Activated T-cell treated with anti-CD3 and anti-CD28 coated beads, Interleukin-2, amount 50 U/mL, for 4 hours (primary cell): ENCODE measurements at regions not wholly inside any gene's neighbourhood (a gene's known extent, or its start where the extent isn't known, plus 50 kb on each side); places are given as distances from the start of the nearest gene placed in this dataset.
"Not testable (repeated sequence)": the region's sequence is repeated elsewhere in the genome, so short reads cannot be mapped to it uniquely, and the experiment has no call there.

Experiments
- ATAC-seq, 2 donors: fragments of 200-7000 bp; cut with Tn5 transposase; one replicate each; pipeline ENCODE4 v1.10.0; 2021
- DNase-seq: peaks from one replicate; pipeline ENCODE4 v3.0.0-alpha.2; 2020
- H3K27me3 Mint-ChIP-seq: one replicate; pipeline ENCODE4 v1.8.0; 2021; ENCODE audit warnings: low read depth, mixed read lengths
- H3K36me3 Mint-ChIP-seq: one replicate; pipeline ENCODE4 v1.8.0; 2022; ENCODE audit warnings: mixed read lengths; ENCODE audit not compliant: insufficient read depth
- H3K4me1 Mint-ChIP-seq: one replicate; pipeline ENCODE4 v1.8.0; 2021; ENCODE audit warnings: low read depth, mixed read lengths
- H3K4me3 Mint-ChIP-seq: one replicate; pipeline ENCODE4 v1.8.0; 2021; ENCODE audit warnings: mild to moderate bottlenecking, moderate library complexity, mixed read lengths
- H3K9me3 Mint-ChIP-seq: one replicate; pipeline ENCODE4 v1.8.0; 2021; ENCODE audit warnings: mixed read lengths

DNA sequence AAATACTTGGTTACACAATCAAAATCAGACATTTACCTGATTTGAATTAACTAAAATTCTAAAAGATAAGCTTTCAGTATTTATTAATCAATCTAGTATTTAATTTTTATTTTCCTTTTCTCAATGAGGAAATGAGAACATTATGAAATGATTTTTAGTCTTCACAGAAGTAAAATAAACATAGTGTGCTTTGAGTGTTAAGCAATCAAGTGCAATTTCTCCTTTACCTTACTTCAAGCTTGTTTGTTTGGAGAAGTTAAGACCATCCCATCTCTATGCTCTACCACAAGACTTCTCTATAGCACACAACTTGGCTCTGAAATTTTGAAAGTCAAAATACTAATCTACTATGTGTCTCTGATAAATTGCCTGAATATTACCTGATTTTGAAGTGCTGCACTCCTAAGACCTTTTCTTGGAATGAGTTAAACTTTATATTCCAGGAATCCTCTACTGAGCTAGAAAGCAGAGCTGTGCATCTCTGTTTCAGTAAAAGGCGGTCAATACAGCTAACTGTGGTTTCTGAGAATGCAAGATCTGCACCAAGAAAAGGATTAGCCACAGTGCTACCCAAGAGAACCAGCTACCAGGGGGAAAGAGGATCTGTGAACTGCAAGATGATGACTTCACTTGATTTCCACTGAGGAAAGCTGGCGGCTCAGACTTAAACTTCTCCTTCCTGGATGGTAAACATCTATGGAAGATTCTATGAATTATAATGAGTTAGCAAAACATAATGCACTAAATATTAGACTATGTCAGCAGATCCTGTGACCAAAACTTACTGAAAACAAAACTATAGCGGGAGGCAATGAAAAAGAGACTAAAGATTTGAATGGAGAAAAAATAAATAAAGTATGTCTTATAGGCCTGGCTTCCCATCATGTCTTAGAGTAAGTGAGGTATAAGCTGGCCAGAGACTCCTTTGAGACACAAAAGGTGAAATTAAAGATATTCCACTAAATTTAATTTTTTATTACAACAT is 358.7 kb downstream of the TUBA3C start:
- H3K9me3 Mint-ChIP-seq, H3K27me3 Mint-ChIP-seq, H3K4me3 Mint-ChIP-seq, H3K36me3 Mint-ChIP-seq, ATAC-seq, DNase-seq, H3K4me1 Mint-ChIP-seq: not testable (repeated sequence)

DNA sequence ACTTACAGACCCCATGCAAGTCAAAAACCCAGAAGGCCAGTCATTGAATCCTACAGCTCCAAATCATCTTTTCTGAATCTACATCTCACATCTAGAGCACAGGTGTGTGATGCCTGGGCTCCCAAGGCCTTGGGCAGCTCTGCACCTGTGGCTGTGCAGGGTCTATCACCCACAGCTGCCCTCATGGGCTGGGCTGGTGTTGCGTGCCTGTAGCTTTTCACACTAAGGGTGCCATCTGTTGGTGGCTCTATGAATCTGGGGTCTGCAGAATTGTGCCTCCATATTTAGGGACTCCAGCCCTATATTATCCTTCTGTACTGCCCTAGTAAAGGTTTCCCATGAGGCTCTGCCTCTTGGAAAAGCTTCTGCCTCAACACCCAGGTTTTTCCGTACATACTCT is 407.6 kb downstream of the TUBA3C start:
- H3K36me3 Mint-ChIP-seq, H3K4me1 Mint-ChIP-seq: not testable (repeated sequence)

GRCh38 chr13:18741696-18742095 is 439.9 kb downstream of the TUBA3C start:
- not testable (repeated sequence) for DNase-seq, H3K27me3 Mint-ChIP-seq, ATAC-seq, H3K36me3 Mint-ChIP-seq, H3K9me3 Mint-ChIP-seq, H3K4me1 Mint-ChIP-seq, H3K4me3 Mint-ChIP-seq

More for the DNA sequence above, 407.6 kb downstream of the TUBA3C start:
- H3K9me3 Mint-ChIP-seq, H3K4me3 Mint-ChIP-seq, H3K27me3 Mint-ChIP-seq, ATAC-seq, DNase-seq: not testable (repeated sequence)

GRCh38 chr13:18739310-18739709 is 442.3 kb downstream of the TUBA3C start:
- H3K9me3 Mint-ChIP-seq, result peaks cover 3% of the 10 kb centered on the region

GRCh38 chr13:18738086-18738485 is 443.5 kb downstream of the TUBA3C start:
- ATAC-seq, H3K4me1 Mint-ChIP-seq, DNase-seq, H3K36me3 Mint-ChIP-seq, H3K4me3 Mint-ChIP-seq, H3K9me3 Mint-ChIP-seq, H3K27me3 Mint-ChIP-seq: not testable (repeated sequence)

More at GRCh38 chr13:18739310-18739709, 442.3 kb downstream of the TUBA3C start:
- Mint-ChIP-seq H3K4me1 (no peaks in the 10 kb centered on the region), H3K4me3 (no peak overlapping the region), H3K36me3 (no peaks in the 10 kb centered on the region), H3K27me3 (no peaks in the 10 kb centered on the region)
- DNase-seq (no peak), ATAC-seq (no peak)

DNA sequence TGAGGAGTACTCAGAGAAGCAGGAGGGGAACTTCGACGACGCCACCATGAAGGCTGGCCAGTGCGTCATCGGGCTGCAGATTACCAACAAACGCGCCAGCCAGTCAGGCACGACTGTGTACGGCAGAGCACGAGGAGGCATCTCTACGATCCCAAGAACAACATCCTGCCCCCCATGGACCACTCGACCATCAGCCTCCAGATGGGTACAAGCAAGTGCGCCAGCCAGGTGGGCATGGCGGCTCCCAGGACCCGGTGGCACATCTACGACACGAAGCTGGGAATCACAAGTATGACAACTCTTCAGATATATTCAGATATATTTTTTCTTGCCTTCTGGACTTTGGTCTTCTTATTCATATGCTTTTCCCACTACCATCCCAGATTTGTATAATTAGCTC is 454.5 kb downstream of the TUBA3C start:
- not testable (repeated sequence) for H3K27me3 Mint-ChIP-seq, H3K4me3 Mint-ChIP-seq, H3K36me3 Mint-ChIP-seq, H3K4me1 Mint-ChIP-seq, DNase-seq, H3K9me3 Mint-ChIP-seq, ATAC-seq

DNA sequence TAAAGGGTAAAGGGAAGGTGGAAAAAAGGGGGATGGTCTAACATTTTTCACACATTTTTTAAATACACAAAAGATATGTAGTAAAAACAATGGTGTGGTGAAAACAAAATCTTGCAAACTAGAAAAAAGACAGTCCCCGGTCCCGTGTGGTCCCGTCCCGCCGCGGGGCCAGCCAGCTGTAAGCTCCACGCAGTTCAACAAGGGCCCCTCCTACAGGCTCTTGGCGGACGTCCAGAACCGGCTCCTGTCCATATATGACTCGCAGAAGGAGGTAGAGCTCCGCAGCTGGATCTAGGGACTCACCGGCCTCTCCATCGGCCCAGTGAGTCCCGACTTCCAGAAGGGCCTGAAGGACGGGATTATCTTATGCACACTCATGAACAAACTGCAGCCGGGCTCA is 455.1 kb downstream of the TUBA3C start:
- not testable (repeated sequence) for H3K9me3 Mint-ChIP-seq, H3K4me3 Mint-ChIP-seq, DNase-seq, H3K27me3 Mint-ChIP-seq, H3K4me1 Mint-ChIP-seq, H3K36me3 Mint-ChIP-seq, ATAC-seq

DNA sequence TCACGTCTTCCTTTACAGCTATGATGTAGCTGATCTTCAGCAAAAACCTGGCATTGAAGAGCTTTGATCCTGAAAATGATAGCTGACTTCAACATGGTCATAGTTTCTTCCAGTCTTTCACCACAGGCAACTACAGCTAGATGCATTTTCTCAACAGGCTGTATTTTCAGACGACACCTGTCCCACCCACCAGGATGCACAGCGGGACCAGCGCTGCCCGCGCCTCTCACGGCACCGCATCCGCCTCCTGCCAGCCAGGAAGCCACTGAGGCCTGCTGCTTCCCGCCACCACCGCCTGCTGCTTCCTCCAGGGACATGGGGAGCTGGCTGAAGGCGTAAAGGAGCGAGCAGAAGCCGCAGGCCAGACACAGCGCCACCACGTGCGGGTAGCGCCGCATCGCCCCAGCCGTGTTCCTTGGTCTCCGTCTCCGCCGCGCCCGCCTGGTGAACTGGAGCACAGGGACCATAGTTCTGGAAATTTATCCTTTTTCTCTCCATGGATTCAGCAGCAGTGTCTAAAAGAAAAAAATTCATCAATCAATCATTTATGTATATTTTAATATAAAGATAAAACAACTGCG is 456.3 kb downstream of the TUBA3C start:
- H3K4me1 Mint-ChIP-seq, DNase-seq, H3K9me3 Mint-ChIP-seq, ATAC-seq, H3K27me3 Mint-ChIP-seq, H3K36me3 Mint-ChIP-seq, H3K4me3 Mint-ChIP-seq: not testable (repeated sequence)

- ATAC-seq (no peak), DNase-seq (no peak)
- Mint-ChIP-seq H3K9me3 (no peaks in the 10 kb centered on the region), H3K27me3 (no peaks in the 10 kb centered on the region), H3K36me3 (no peaks in the 10 kb centered on the region), H3K4me3 (no peak overlapping the region), H3K4me1 (no peaks in the 10 kb centered on the region)
Measured at GRCh38 chr13:18714889-18715288, 466.7 kb downstream of the TUBA3C start.

DNA sequence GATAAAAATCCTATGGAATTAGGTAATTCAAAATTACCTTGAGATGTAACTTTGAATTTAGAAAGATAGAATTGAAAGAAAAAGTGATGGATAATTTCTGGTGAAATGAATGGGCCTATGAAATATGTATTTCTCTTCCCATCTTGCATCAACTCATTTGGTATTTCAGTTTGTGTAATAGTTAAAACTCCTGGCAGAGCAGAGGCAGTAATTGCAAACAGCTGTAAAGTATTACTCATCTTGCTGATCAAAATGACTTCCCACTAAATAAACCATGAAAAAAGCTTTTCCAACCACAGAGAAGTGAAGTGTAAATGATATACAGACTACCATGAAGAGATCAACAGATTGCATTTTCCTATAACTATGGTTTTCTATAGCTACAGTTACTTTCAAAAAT is 471.0 kb downstream of the TUBA3C start:
- H3K27me3 Mint-ChIP-seq, DNase-seq, H3K4me3 Mint-ChIP-seq, H3K9me3 Mint-ChIP-seq, ATAC-seq, H3K36me3 Mint-ChIP-seq, H3K4me1 Mint-ChIP-seq: not testable (repeated sequence)

DNA sequence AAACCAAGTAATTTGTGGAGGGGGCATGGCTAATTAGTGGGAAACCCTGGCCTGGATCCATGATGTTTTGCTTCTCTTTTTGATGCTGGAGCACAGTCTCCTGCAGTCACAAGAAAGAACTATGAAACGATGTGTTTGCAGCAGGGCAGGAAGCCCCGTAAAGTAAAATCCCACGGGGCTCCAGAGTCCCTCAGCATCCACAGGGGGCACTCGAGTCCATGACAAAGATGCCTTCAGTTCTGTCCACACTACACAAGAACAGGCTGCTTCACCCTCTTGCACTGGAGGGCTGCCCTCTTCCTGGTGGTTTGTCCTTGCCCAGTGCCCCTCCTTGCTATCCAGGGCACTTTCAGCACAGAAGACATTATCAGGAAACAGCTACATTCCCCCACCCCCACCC is 475.1 kb downstream of the TUBA3C start:
- H3K36me3 Mint-ChIP-seq, H3K4me3 Mint-ChIP-seq, DNase-seq, ATAC-seq, H3K4me1 Mint-ChIP-seq, H3K9me3 Mint-ChIP-seq, H3K27me3 Mint-ChIP-seq: not testable (repeated sequence)

GRCh38 chr13:18702464-18703247 is 479.0 kb downstream of the TUBA3C start:
- not testable (repeated sequence) for H3K4me1 Mint-ChIP-seq, H3K36me3 Mint-ChIP-seq, H3K9me3 Mint-ChIP-seq, DNase-seq, H3K4me3 Mint-ChIP-seq, H3K27me3 Mint-ChIP-seq, ATAC-seq

GRCh38 chr13:18698332-18698731 is 483.3 kb downstream of the TUBA3C start:
- ATAC-seq, H3K4me3 Mint-ChIP-seq, H3K9me3 Mint-ChIP-seq, H3K36me3 Mint-ChIP-seq, H3K27me3 Mint-ChIP-seq, DNase-seq, H3K4me1 Mint-ChIP-seq: not testable (repeated sequence)

DNA sequence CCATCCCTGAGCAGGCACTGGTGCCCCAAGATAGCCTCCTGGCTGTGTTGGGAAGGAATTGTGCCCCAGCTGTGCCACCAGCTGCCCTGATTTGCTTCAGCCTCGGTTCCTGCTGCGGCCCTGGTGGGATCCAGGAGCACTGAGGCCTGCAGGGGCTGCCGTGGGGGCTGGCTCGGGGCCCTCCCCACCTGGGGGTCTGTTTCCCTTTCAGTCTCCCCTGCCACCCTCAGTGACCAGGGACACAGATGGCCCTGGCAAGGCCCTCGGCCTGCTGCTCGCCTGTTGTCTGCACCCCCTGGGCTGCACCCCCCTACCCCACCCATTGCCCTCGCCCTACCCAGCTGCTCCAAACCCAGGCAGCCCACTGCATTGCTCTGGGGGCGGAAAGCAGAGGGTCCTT is 483.8 kb downstream of the TUBA3C start:
- H3K27me3 Mint-ChIP-seq, DNase-seq, H3K4me1 Mint-ChIP-seq, ATAC-seq, H3K9me3 Mint-ChIP-seq, H3K36me3 Mint-ChIP-seq, H3K4me3 Mint-ChIP-seq: not testable (repeated sequence)
